GM13976 (cell line): ENCODE measurements at regions not wholly inside any gene's neighbourhood (a gene's known extent, or its start where the extent isn't known, plus 50 kb on each side); places are given as distances from the start of the nearest gene placed in this dataset.

Experiments used
- DNase-seq: peaks from one replicate; pipeline ENCODE4 v3.0.0; 2012; ENCODE audit warnings: low spot score
- in situ Hi-C: fragments of 300-500 bp; cut with MboI; formaldehyde crosslinking; loops from one replicate; pipeline ENCODE4 v1.12.0; 2022; ENCODE audit warnings: low sequenced_read_pairs, mixed read lengths, inconsistent platforms; ENCODE audit not compliant: unreplicated experiment
- TF ChIP-seq, protein P1 (sequence below): IDR thresholded peaks from 2 replicates; pipeline ENCODE4 v1.5.1; 2012; ENCODE audit warnings: borderline replicate concordance, mild to moderate bottlenecking; ENCODE audit not compliant: insufficient read depth; ENCODE audit errors: extremely low read depth, missing control alignments, control extremely low read depth

DNA sequence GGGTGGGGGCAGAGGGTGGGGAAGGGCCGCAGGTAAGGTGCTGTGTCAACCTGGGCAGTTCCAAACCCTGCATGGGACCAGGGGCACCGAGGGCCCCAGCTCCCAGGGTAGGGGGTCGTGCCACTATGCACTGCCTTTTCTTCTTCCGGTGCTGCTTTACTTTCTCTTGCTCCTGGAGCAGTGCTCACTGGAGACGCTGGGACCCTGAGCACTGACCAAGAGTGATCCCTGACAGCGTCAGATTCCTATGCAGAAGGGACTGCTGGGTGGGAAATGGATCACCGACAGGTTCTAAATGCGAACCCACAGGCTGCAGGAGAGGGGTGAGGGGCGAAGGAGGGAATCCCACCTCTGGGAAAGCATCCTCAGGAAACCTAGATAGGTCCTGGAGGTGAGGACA, 470.1 kb downstream of the SOX9 start:
- no peak for DNase-seq
- TF ChIP-seq, protein P1, sequence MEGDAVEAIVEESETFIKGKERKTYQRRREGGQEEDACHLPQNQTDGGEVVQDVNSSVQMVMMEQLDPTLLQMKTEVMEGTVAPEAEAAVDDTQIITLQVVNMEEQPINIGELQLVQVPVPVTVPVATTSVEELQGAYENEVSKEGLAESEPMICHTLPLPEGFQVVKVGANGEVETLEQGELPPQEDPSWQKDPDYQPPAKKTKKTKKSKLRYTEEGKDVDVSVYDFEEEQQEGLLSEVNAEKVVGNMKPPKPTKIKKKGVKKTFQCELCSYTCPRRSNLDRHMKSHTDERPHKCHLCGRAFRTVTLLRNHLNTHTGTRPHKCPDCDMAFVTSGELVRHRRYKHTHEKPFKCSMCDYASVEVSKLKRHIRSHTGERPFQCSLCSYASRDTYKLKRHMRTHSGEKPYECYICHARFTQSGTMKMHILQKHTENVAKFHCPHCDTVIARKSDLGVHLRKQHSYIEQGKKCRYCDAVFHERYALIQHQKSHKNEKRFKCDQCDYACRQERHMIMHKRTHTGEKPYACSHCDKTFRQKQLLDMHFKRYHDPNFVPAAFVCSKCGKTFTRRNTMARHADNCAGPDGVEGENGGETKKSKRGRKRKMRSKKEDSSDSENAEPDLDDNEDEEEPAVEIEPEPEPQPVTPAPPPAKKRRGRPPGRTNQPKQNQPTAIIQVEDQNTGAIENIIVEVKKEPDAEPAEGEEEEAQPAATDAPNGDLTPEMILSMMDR = no peak
- in situ Hi-C loops = no loop called here

GRCh38 chr17:72591289-72592241, 470.7 kb downstream of the SOX9 start:
- no peak for DNase-seq
- TF ChIP-seq, protein P1 = no peak
- in situ Hi-C loops = no loop called here

- TF ChIP-seq, protein P1 = no peak
- in situ Hi-C loops = no loop called here
- DNase-seq = peak; percentile 85
Measured at GRCh38 chr17:72592242-72592966, 471.6 kb downstream of the SOX9 start.

DNA sequence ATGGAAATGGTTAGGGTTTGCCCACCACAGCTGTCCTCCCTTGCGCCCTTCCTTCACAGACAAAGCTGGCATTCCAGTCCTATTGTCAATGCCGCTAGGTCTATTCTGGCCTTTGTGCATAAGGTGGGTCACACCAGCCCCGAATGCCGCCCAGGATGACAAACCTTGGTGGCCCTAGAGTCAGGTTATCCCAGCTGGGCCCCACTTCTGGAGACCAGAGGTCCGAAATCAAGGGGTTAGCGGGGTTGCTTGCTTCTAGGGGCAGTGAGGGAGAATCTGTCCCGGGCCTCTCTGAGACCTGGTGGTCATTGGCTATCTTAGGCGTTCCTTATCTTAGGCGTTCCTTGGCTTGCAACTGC, 472.1 kb downstream of the SOX9 start:
- in situ Hi-C loops = no loop called here
- no peak for DNase-seq
- TF ChIP-seq, protein P1 = no peak

DNA sequence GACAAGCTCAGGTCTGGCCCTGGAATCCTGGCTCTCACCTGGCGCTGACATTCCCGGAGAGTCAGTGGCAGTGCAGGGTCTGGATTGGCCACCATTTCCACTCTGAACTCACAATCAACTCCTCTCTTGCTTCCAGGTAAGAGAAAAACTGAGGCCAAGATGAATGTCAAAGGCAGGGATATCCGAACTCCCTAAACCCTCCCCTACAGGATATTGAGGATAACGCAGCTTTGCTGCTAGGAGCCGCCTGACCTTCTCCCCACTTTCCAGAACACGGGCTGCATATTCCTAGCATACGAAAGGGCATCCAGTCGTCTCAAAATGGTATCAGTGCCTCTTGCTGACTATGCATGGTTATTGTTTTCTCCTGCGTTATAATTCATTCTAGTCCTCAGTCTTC, 473.4 kb downstream of the SOX9 start:
- DNase-seq = no peak
- TF ChIP-seq, protein P1 = no peak
- in situ Hi-C loops = no loop called here
